DOHH2 (cell line): ENCODE measurements at regions not wholly inside any gene's neighbourhood (a gene's known extent, or its start where the extent isn't known, plus 50 kb on each side); places are given as distances from the start of the nearest gene placed in this dataset.

ENCODE experiments used
- H3F3A ChIP-seq: fragments of 200-600 bp; sonication (generic), shearing (Covaris generic); 2 replicates; pipeline ENCODE4 v1.6.0; 2016; ENCODE audit warnings: antibody characterized with exemption, mild to moderate bottlenecking; ENCODE audit not compliant: control insufficient read depth, insufficient read depth
- H3K27ac ChIP-seq: fragments of 200-600 bp; sonication (generic); 2 replicates; pipeline ENCODE4 v1.5.1; 2014; ENCODE audit warnings: low read depth, mild to moderate bottlenecking, low read length, moderate library complexity
- H3K27me3 ChIP-seq: fragments of 200-600 bp; sonication (generic); 2 replicates; pipeline ENCODE4 v1.6.1; 2014; ENCODE audit warnings: mild to moderate bottlenecking, low read length, mixed read lengths; ENCODE audit not compliant: control insufficient read depth
- H3K36me3 ChIP-seq: fragments of 200-600 bp; sonication (generic); 2 replicates; pipeline ENCODE4 v1.6.1; 2014; ENCODE audit warnings: mild to moderate bottlenecking, low read length, moderate library complexity, mixed read lengths; ENCODE audit not compliant: control insufficient read depth
- H3K4me1 ChIP-seq: fragments of 200-600 bp; sonication (generic); 2 replicates; pipeline ENCODE4 v1.6.1; 2014; ENCODE audit warnings: mild to moderate bottlenecking, low read length, mixed read lengths; ENCODE audit not compliant: control insufficient read depth
- H3K4me2 ChIP-seq: fragments of 200-600 bp; sonication (generic); 2 replicates; pipeline ENCODE4 v1.6.0; 2014; ENCODE audit warnings: mild to moderate bottlenecking, low read length, moderate library complexity
- H3K4me3 ChIP-seq: fragments of 200-600 bp; sonication (generic); 2 replicates; pipeline ENCODE4 v1.5.1; 2014; ENCODE audit warnings: mild to moderate bottlenecking, low read length, mixed read lengths
- H3K79me2 ChIP-seq: fragments of 200-600 bp; sonication (generic); 2 replicates; pipeline ENCODE4 v1.6.1; 2014; ENCODE audit warnings: mild to moderate bottlenecking, low read length, mixed read lengths; ENCODE audit not compliant: control insufficient read depth
- H3K9me2 ChIP-seq: fragments of 200-600 bp; sonication (generic); replicated peaks from 2 replicates; pipeline ENCODE4 v1.6.1; 2014; ENCODE audit warnings: mild to moderate bottlenecking, low read length, mixed read lengths; ENCODE audit not compliant: control insufficient read depth
- H3K9me3 ChIP-seq: fragments of 200-600 bp; sonication (generic); 2 replicates; pipeline ENCODE4 v1.6.1; 2014; ENCODE audit warnings: antibody characterized with exemption, low read length, mixed read lengths; ENCODE audit not compliant: control insufficient read depth, insufficient read depth
- H4K20me1 ChIP-seq: fragments of 200-600 bp; sonication (generic); 2 replicates; pipeline ENCODE4 v1.6.0; 2014; ENCODE audit warnings: low read depth, mild to moderate bottlenecking, antibody characterized with exemption, low read length, moderate library complexity; ENCODE audit not compliant: control insufficient read depth, insufficient read depth
- EZH2phosphoT487 ChIP-seq: fragments of 200-600 bp; sonication (generic); IDR thresholded peaks from 2 replicates; pipeline ENCODE4 v1.6.1; 2017; ENCODE audit warnings: borderline replicate concordance, mild to moderate bottlenecking, antibody characterized with exemption, low read length, moderate library complexity, mixed read lengths
- TF ChIP-seq, protein P1 (sequence below): fragments of 200-600 bp; sonication (generic); IDR thresholded peaks from one replicate; pipeline ENCODE4 v1.5.1; 2014; ENCODE audit warnings: antibody characterized with exemption, mild to moderate bottlenecking, low read depth, low read length; ENCODE audit not compliant: poor library complexity, severe bottlenecking

DNA sequence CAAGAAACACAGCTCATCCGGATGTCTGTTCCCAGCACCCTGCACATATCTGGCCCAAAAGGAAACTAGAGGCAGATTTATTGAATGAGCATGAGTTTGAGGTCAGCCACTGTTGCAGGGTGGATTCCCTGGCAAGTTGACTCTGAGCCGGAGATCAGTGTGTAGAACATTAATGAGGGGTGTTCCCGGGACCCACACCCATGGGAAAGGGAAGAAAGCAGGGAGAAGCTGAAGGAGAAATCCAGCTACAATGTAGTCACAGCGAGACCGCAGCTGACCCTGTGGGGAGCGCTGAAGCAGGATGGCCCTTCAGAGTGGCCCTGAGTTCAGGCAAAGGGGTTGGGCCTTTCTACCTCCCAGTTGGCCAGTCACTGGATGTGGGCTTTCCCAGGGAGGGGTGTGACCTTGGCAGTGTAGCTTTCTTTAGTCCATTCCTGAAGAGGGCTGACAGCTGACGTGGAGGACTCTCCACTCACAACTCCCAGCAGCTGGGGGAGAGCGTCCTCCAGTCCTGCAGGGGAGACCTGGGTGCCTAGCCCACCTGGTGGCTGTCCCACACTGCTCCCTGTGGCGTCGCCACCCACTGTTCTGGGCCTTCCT is 324.2 kb upstream of the ZMIZ1 start:
- Histone ChIP-seq H3K4me3 (no peak overlapping the region), H3K4me2 (no peak overlapping the region), H3K27ac (no peak overlapping the region), H3K79me2 (no peaks in the 10 kb centered on the region), H3K9me3 (no peaks in the 10 kb centered on the region), H3F3A (no peaks in the 10 kb centered on the region), H4K20me1 (no peaks in the 10 kb centered on the region), H3K4me1 (no peaks in the 10 kb centered on the region), H3K36me3 (no peaks in the 10 kb centered on the region), H3K9me2 (no peaks in the 10 kb centered on the region), H3K27me3 (peaks cover 5% of the 10 kb centered on the region; the same call in 1 of the 2 replicates)
- TF ChIP-seq, protein P1, sequence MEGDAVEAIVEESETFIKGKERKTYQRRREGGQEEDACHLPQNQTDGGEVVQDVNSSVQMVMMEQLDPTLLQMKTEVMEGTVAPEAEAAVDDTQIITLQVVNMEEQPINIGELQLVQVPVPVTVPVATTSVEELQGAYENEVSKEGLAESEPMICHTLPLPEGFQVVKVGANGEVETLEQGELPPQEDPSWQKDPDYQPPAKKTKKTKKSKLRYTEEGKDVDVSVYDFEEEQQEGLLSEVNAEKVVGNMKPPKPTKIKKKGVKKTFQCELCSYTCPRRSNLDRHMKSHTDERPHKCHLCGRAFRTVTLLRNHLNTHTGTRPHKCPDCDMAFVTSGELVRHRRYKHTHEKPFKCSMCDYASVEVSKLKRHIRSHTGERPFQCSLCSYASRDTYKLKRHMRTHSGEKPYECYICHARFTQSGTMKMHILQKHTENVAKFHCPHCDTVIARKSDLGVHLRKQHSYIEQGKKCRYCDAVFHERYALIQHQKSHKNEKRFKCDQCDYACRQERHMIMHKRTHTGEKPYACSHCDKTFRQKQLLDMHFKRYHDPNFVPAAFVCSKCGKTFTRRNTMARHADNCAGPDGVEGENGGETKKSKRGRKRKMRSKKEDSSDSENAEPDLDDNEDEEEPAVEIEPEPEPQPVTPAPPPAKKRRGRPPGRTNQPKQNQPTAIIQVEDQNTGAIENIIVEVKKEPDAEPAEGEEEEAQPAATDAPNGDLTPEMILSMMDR: no peak
- TF ChIP-seq EZH2phosphoT487: no peak

DNA sequence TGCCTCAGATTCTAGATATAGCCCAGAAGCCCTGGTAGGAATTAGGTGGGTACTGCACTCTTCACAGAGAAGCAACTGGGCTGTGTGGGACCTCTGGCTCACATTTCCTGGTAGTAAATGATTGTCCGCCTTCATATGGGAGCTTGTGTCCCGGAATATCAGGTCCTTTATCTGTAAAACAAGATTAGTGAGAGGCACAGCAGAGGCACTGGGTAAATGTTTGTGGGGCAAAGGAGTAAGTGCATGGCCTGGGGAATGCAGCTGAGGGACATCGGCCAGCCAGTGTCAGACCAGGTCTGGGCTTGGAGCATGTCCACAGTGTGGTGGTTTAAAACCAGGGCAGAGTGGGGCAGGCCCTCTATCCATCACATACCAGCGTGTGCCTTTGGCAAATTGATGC is 323.3 kb upstream of the ZMIZ1 start:
- H3K36me3 ChIP-seq: no peaks in the 10 kb centered on the region
- H3K27ac ChIP-seq: no peak overlapping the region
- H4K20me1 ChIP-seq: no peaks in the 10 kb centered on the region
- no peaks in the 10 kb centered on the region for H3F3A ChIP-seq
- H3K4me3 ChIP-seq: no peak overlapping the region
- H3K27me3 ChIP-seq: peaks cover 5% of the 10 kb centered on the region; the same call in 1 of the 2 replicates
- no peak for TF ChIP-seq EZH2phosphoT487
- TF ChIP-seq, protein P1: no peak
- no peaks in the 10 kb centered on the region for H3K4me1 ChIP-seq
- H3K4me2 ChIP-seq: no peak overlapping the region
- no peaks in the 10 kb centered on the region for H3K9me2 ChIP-seq
- no peaks in the 10 kb centered on the region for H3K9me3 ChIP-seq
- no peaks in the 10 kb centered on the region for H3K79me2 ChIP-seq

DNA sequence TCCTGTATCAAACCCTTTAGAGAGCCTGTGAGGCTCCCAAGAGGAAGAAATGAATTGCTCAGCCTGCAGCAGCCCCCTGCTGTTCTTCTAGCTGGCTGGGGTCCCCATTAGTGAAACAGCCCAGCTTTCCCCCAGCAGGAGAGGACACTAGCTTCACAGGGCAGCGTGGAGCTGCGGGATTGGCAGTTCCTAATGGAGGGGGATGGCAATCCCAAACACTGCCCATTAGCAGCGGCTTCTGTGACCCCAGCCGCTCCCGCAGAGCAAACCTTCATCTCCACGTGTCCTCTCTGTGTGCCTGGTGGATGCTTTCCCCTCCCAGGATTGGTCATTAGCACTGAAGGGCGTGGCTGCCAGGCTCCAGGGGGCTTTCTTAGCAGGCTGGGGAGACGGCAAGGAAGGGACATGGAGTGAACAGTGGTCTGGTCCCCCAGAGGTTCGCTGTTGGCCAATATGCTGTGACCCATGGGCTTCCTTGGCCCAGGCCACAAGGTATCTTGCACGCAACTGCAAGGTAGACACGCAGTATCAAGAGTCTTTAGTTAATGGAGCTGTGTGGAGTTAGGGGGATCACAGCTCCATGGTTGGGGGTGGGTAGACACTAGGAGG is 322.5 kb upstream of the ZMIZ1 start:
- TF ChIP-seq, protein P1: no peak
- no peak for TF ChIP-seq EZH2phosphoT487
- Histone ChIP-seq H3K4me2 (no peak overlapping the region), H3K36me3 (no peaks in the 10 kb centered on the region), H3K4me3 (no peak overlapping the region), H3K27me3 (peaks cover 5% of the 10 kb centered on the region; the same call in 1 of the 2 replicates), H4K20me1 (no peaks in the 10 kb centered on the region), H3K27ac (no peak overlapping the region), H3K4me1 (no peaks in the 10 kb centered on the region), H3K9me3 (no peaks in the 10 kb centered on the region), H3K9me2 (no peaks in the 10 kb centered on the region), H3F3A (no peaks in the 10 kb centered on the region), H3K79me2 (no peaks in the 10 kb centered on the region)
